Peyer's patch (tissue), 4 donors: ENCODE measurements at regions not wholly inside any gene's neighbourhood (a gene's known extent, or its start where the extent isn't known, plus 50 kb on each side); places are given as distances from the start of the nearest gene placed in this dataset.
"Not testable (repeated sequence)": the region's sequence is repeated elsewhere in the genome, so short reads cannot be mapped to it uniquely, and the experiment has no call there.

Source experiments
- DNase-seq, 3 donors: peaks; one replicate each; pipeline ENCODE4 v3.0.0-alpha.2; 2017 to 2019
- H3K27ac ChIP-seq, 4 donors: fragments of 200-600 bp; sonication (generic); one replicate each; pipeline ENCODE4 v1.5.1; 2016 to 2019
- H3K27me3 ChIP-seq, 2 donors: fragments of 200-600 bp; sonication (generic); one replicate each; pipeline ENCODE4 v1.5.1; 2019
- H3K36me3 ChIP-seq, 3 donors: fragments of 200-600 bp; sonication (generic); one replicate each; pipeline ENCODE4 v1.5.1; 2016 to 2019
- H3K4me1 ChIP-seq, 4 donors: fragments of 200-600 bp; sonication (generic); one replicate each; pipeline ENCODE4 v1.5.1; 2016 to 2019
- H3K4me3 ChIP-seq, 4 donors: fragments of 200-600 bp; sonication (generic); 1 replicate in 3 of 4; 2 replicates in 1 of 4; pipeline ENCODE4 v1.5.1; 2016 to 2019; ENCODE audit warnings: mild to moderate bottlenecking in 1 of 4
- H3K9me3 ChIP-seq, 4 donors: fragments of 200-600 bp; sonication (generic); one replicate each; pipeline ENCODE4 v1.5.1; 2016 to 2019; ENCODE audit warnings: mild to moderate bottlenecking in 1 of 4
- POLR2A ChIP-seq, 2 donors: fragments of 450-650 bp; IDR thresholded peaks; one replicate each; pipeline ENCODE4 v1.5.1; 2017; ENCODE audit warnings: antibody characterized with exemption in 2 of 2, mild to moderate bottlenecking in 2 of 2, moderate library complexity in 2 of 2
- TF ChIP-seq, protein P1 (sequence below), 6 experiments: fragments of 450-650 bp in 4 of 6; fragments of 200-600 bp in 2 of 6; sonication (generic) in 1 of 6; IDR thresholded peaks; one replicate each; pipeline ENCODE4 v1.5.1; 2017 to 2019; ENCODE audit warnings: antibody characterized with exemption in 6 of 6, mild to moderate bottlenecking in 3 of 6, moderate library complexity in 1 of 6

DNA sequence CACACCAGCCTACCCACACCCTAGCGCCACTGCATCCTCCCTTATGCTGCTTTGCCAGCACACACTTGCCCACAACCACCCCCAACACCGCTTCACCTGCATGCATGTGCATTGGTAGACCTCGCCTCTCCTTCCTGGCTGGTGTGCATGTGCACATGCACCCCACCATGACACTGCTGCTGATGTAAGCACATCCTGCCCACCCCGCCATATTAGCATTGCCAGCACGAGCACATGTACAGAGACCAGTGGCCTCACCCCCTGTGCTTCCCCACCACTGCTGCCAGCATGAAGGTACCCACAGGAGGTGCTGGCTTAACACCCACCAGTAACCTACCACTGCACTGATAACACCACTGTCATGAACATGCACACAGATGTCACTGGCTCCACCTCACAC is 218.2 kb downstream of the SLCO4C1 start:
- Histone ChIP-seq H3K4me3 (no peak overlapping the region), H3K27ac (no peak overlapping the region), H3K36me3 (no peaks in the 10 kb centered on the region), H3K9me3 (no peaks in the 10 kb centered on the region), H3K4me1 (no peaks in the 10 kb centered on the region), H3K27me3 (no peaks in the 10 kb centered on the region)
- no peak for DNase-seq
- TF ChIP-seq POLR2A (IDR thresholded peaks at IDR 0.05): no peak
- TF ChIP-seq, protein P1, sequence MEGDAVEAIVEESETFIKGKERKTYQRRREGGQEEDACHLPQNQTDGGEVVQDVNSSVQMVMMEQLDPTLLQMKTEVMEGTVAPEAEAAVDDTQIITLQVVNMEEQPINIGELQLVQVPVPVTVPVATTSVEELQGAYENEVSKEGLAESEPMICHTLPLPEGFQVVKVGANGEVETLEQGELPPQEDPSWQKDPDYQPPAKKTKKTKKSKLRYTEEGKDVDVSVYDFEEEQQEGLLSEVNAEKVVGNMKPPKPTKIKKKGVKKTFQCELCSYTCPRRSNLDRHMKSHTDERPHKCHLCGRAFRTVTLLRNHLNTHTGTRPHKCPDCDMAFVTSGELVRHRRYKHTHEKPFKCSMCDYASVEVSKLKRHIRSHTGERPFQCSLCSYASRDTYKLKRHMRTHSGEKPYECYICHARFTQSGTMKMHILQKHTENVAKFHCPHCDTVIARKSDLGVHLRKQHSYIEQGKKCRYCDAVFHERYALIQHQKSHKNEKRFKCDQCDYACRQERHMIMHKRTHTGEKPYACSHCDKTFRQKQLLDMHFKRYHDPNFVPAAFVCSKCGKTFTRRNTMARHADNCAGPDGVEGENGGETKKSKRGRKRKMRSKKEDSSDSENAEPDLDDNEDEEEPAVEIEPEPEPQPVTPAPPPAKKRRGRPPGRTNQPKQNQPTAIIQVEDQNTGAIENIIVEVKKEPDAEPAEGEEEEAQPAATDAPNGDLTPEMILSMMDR (IDR thresholded peaks at IDR 0.05): no peak

DNA sequence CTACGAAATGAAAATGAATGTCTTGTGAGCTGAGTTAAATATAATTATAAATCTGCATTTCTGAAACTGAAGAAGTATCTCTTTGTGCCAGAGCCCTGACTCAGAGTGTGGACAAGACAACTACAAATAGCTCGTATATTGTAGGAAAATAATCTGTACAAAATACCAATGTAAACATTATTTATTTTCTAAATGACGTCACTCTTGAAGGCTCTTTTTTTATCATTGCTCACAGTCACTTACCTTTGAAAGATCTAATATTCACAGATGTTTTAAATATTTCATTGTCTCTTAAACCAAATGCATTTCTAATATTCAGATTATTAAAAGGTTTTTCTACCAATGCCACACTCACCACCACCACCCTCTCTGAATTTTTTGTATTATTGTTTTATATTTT is 226.1 kb downstream of the SLCO4C1 start:
- DNase-seq: no peak
- TF ChIP-seq POLR2A (IDR thresholded peaks at IDR 0.05): no peak
- TF ChIP-seq, protein P1 (IDR thresholded peaks at IDR 0.05): no peak
- no peaks in the 10 kb centered on the region for H3K36me3 ChIP-seq
- no peaks in the 10 kb centered on the region for H3K27me3 ChIP-seq
- H3K9me3 ChIP-seq: no peaks in the 10 kb centered on the region
- H3K4me3 ChIP-seq: no peak overlapping the region
- no peaks in the 10 kb centered on the region for H3K4me1 ChIP-seq
- H3K27ac ChIP-seq: no peak overlapping the region

DNA sequence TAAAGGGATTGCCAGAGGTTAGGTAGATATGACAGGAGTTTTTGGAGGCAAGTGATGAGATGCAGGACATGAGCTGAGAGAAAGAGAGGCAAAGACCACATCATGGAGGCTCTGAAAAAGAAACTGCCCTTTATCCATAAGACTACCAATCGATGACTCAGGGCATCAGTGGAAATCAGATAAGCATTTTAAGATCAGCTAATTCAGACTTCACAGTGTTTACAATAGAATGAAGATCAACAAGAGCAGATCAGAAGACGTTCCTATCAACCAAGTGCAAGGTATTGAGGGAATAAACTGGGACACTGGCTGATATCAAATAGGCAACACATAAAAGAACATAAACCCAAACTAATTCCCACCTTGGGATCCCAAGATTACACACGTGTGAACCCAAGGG is 227.2 kb downstream of the SLCO4C1 start:
- no peaks in the 10 kb centered on the region for H3K36me3 ChIP-seq
- no peak overlapping the region for H3K4me3 ChIP-seq
- TF ChIP-seq POLR2A (IDR thresholded peaks at IDR 0.05): no peak
- TF ChIP-seq, protein P1 (IDR thresholded peaks at IDR 0.05): no peak
- H3K27me3 ChIP-seq: no peaks in the 10 kb centered on the region
- no peaks in the 10 kb centered on the region for H3K9me3 ChIP-seq
- H3K4me1 ChIP-seq: no peaks in the 10 kb centered on the region
- no peak for DNase-seq
- H3K27ac ChIP-seq: no peak overlapping the region

- Histone ChIP-seq H3K27ac (no peak overlapping the region), H3K4me3 (no peak overlapping the region), H3K4me1 (no peaks in the 10 kb centered on the region), H3K27me3 (no peaks in the 10 kb centered on the region), H3K36me3 (no peaks in the 10 kb centered on the region), H3K9me3 (no peaks in the 10 kb centered on the region)
- TF ChIP-seq, protein P1 (IDR thresholded peaks at IDR 0.05): no peak
- TF ChIP-seq POLR2A (IDR thresholded peaks at IDR 0.05): no peak
- no peak for DNase-seq
These were observed 246.6 kb downstream of the SLCO4C1 start for GRCh38 chr5:102049517-102049916.

DNA sequence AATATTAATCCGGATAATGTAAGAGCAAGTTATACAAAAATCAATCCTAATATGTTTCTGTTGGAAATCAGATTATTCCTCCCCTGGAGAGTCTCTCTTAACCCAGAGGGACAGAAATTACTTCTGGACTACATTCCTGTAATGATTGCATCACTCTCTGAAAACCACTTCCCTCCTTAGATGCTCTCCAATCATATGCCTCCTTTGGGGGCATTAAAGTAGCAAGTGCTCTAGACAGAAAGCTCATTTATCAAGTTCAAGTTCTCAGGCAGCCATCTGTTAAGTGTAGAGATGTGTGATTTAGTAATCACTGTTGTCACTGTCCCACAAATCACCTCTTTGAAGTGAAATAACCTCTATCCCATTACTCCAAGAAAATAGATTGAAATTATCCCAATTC is 247.1 kb downstream of the SLCO4C1 start:
- no peaks in the 10 kb centered on the region for H3K27me3 ChIP-seq
- no peak overlapping the region for H3K4me3 ChIP-seq
- no peaks in the 10 kb centered on the region for H3K36me3 ChIP-seq
- no peaks in the 10 kb centered on the region for H3K9me3 ChIP-seq
- TF ChIP-seq, protein P1 (IDR thresholded peaks at IDR 0.05): no peak
- TF ChIP-seq POLR2A (IDR thresholded peaks at IDR 0.05): no peak
- H3K4me1 ChIP-seq: no peaks in the 10 kb centered on the region
- no peak overlapping the region for H3K27ac ChIP-seq
- no peak for DNase-seq

DNA sequence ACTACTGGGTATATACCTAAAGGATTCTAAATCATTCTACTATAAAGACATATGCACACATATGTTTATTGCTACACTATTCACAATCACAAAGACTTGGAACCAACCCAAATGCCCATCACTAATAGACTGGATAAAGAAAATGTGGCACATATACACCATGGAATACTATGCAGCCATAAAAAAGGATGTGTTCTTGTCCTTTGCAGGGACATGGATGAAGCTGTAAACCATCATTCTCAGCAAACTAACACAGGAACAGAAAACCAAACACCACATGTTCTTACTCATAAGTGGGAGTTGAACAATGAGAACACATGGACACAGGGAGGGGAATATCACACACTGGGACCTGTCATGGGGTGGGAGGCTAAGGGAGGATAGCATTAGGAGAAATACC is 249.0 kb downstream of the SLCO4C1 start:
- H3K27me3 ChIP-seq, H3K4me3 ChIP-seq, H3K4me1 ChIP-seq, H3K36me3 ChIP-seq, H3K9me3 ChIP-seq, H3K27ac ChIP-seq, DNase-seq: not testable (repeated sequence)
